Upper lobe of left lung (tissue), 4 donors: ENCODE measurements at regions not wholly inside any gene's neighbourhood (a gene's known extent, or its start where the extent isn't known, plus 50 kb on each side); places are given as distances from the start of the nearest gene placed in this dataset.

ENCODE experiments used
- CTCF ChIP-seq, 6 experiments: fragments of 450-650 bp in 4 of 6; fragments of 200-600 bp in 2 of 6; sonication (generic) in 2 of 6; IDR thresholded peaks; one replicate each; pipeline ENCODE4 v1.5.1; 2016 to 2019; ENCODE audit warnings: antibody characterized with exemption in 6 of 6
- EP300 ChIP-seq, 4 donors: sonication (generic); formaldehyde crosslinking; IDR thresholded peaks; one replicate each; pipeline ENCODE4 v1.5.1; 2017; ENCODE audit warnings: antibody characterized with exemption in 4 of 4, control low read depth in 2 of 4

- TF ChIP-seq CTCF (IDR thresholded peaks at IDR 0.05): no peak
- no peak for TF ChIP-seq EP300 (IDR thresholded peaks at IDR 0.05)
Observed at GRCh38 chr18:47594621-47595086, 335.8 kb downstream of the SMAD2 start.
